Smooth muscle cell (in vitro differentiated cells): ENCODE measurements at regions not wholly inside any gene's neighbourhood (a gene's known extent, or its start where the extent isn't known, plus 50 kb on each side); places are given as distances from the start of the nearest gene placed in this dataset.

Source experiments
- DNase-seq: peaks from one replicate; lab custom pipeline; 2025; ENCODE audit not compliant: unreplicated experiment; lab: John Stamatoyannopoulos, UW
- H2AFZ ChIP-seq: fragments of 200-600 bp; sonication (generic); 2 replicates; pipeline ENCODE4 v1.6.0; 2016; ENCODE audit warnings: antibody characterized with exemption, low read depth, mild to moderate bottlenecking
- H3F3A ChIP-seq: fragments of 200-600 bp; sonication (generic); 2 replicates; pipeline ENCODE4 v1.6.0; 2017; ENCODE audit warnings: antibody characterized with exemption, low read depth
- H3K27ac ChIP-seq: fragments of 200-600 bp; sonication (generic); 2 replicates; pipeline ENCODE4 v1.5.1; 2016; ENCODE audit warnings: low read depth, mild to moderate bottlenecking
- H3K27me3 ChIP-seq: fragments of 200-600 bp; sonication (generic); 2 replicates; pipeline ENCODE4 v1.6.1; 2016; ENCODE audit warnings: low read depth, mild to moderate bottlenecking
- H3K36me3 ChIP-seq: fragments of 200-600 bp; sonication (generic); 2 replicates; pipeline ENCODE4 v1.5.1; 2016; ENCODE audit warnings: low read depth
- H3K4me1 ChIP-seq: fragments of 200-600 bp; sonication (generic); 2 replicates; pipeline ENCODE4 v1.5.1; 2016; ENCODE audit warnings: low read depth
- H3K4me2 ChIP-seq: fragments of 200-600 bp; sonication (generic); 2 replicates; pipeline ENCODE4 v1.6.0; 2016; ENCODE audit warnings: mild to moderate bottlenecking
- H3K4me3 ChIP-seq: fragments of 200-600 bp; sonication (generic); 2 replicates; pipeline ENCODE4 v1.5.1; 2016; ENCODE audit warnings: mild to moderate bottlenecking
- H3K79me2 ChIP-seq: fragments of 200-600 bp; sonication (generic); 2 replicates; pipeline ENCODE4 v1.6.0; 2016; ENCODE audit warnings: low read depth, mild to moderate bottlenecking
- H3K9ac ChIP-seq: fragments of 200-600 bp; sonication (generic); 2 replicates; pipeline ENCODE4 v1.6.0; 2016; ENCODE audit warnings: low read depth
- H3K9me3 ChIP-seq: fragments of 200-600 bp; sonication (generic); replicated peaks from 2 replicates; pipeline ENCODE4 v1.5.1; 2016; ENCODE audit warnings: low read depth
- H4K20me1 ChIP-seq: fragments of 200-600 bp; sonication (generic); 2 replicates; pipeline ENCODE4 v1.6.0; 2016; ENCODE audit warnings: low read depth
- CTCF ChIP-seq: fragments of 200-600 bp; sonication (generic); IDR thresholded peaks from 2 replicates; pipeline ENCODE4 v1.5.1; 2017; ENCODE audit warnings: borderline replicate concordance, mild to moderate bottlenecking, antibody characterized with exemption; ENCODE audit not compliant: insufficient read depth, poor library complexity, severe bottlenecking
- WGBS: methylation state at CpG from one replicate; pipeline ENCODE4 v1.1.7; 2016; ENCODE audit warnings: low lambda C conversion rate; 5-methylcytosine and 5-hydroxymethylcytosine counted together

- H3K4me2 ChIP-seq = no peak overlapping the region
- no peaks in the 10 kb centered on the region for H3K36me3 ChIP-seq
- H3F3A ChIP-seq = no peaks in the 10 kb centered on the region
- H3K4me3 ChIP-seq = no peak overlapping the region
- no peaks in the 10 kb centered on the region for H3K79me2 ChIP-seq
- H2AFZ ChIP-seq = no peak overlapping the region
- no peaks in the 10 kb centered on the region for H3K9me3 ChIP-seq
- WGBS = 89% methylated on average over 4 of the region's 4 CpGs
- DNase-seq = no peak
- no peaks in the 10 kb centered on the region for H4K20me1 ChIP-seq
- no peak for TF ChIP-seq CTCF
- no peaks in the 10 kb centered on the region for H3K27me3 ChIP-seq
- no peaks in the 10 kb centered on the region for H3K4me1 ChIP-seq
- no peak overlapping the region for H3K27ac ChIP-seq
- H3K9ac ChIP-seq = no peak overlapping the region
Observed at GRCh38 chr6:147722158-147722557, 213.7 kb downstream of the SAMD5 start.

GRCh38 chr6:147724454-147724853 lies 216.0 kb downstream of the SAMD5 start:
- Histone ChIP-seq H3K79me2 (no peaks in the 10 kb centered on the region), H3K4me2 (no peak overlapping the region), H3K9me3 (no peaks in the 10 kb centered on the region), H3K36me3 (no peaks in the 10 kb centered on the region), H3K27ac (no peak overlapping the region), H4K20me1 (no peaks in the 10 kb centered on the region), H3K9ac (no peak overlapping the region), H3F3A (no peaks in the 10 kb centered on the region), H3K4me1 (no peaks in the 10 kb centered on the region), H2AFZ (no peak overlapping the region), H3K4me3 (no peak overlapping the region), H3K27me3 (no peaks in the 10 kb centered on the region)
- no peak for TF ChIP-seq CTCF
- no peak for DNase-seq
- WGBS = 76% methylated on average over 2 of the region's 2 CpGs

GRCh38 chr6:147726342-147726741 lies 217.9 kb downstream of the SAMD5 start:
- H3K4me1 ChIP-seq = no peaks in the 10 kb centered on the region
- H3K9ac ChIP-seq = no peak overlapping the region
- no peak overlapping the region for H3K4me3 ChIP-seq
- H4K20me1 ChIP-seq = no peaks in the 10 kb centered on the region
- H3K27ac ChIP-seq = no peak overlapping the region
- DNase-seq = no peak
- no peaks in the 10 kb centered on the region for H3K27me3 ChIP-seq
- no peaks in the 10 kb centered on the region for H3F3A ChIP-seq
- no peaks in the 10 kb centered on the region for H3K36me3 ChIP-seq
- 52% methylated on average over 3 of the region's 3 CpGs for WGBS
- H3K9me3 ChIP-seq = no peaks in the 10 kb centered on the region
- H2AFZ ChIP-seq = no peak overlapping the region
- no peak for TF ChIP-seq CTCF
- no peak overlapping the region for H3K4me2 ChIP-seq
- H3K79me2 ChIP-seq = no peaks in the 10 kb centered on the region

GRCh38 chr6:147728903-147729302 lies 220.4 kb downstream of the SAMD5 start:
- Histone ChIP-seq H3K27me3 (no peaks in the 10 kb centered on the region), H4K20me1 (no peaks in the 10 kb centered on the region), H3K27ac (no peak overlapping the region), H2AFZ (no peak overlapping the region), H3F3A (no peaks in the 10 kb centered on the region), H3K79me2 (no peaks in the 10 kb centered on the region), H3K36me3 (no peaks in the 10 kb centered on the region), H3K4me2 (no peak overlapping the region), H3K9me3 (no peaks in the 10 kb centered on the region), H3K9ac (no peak overlapping the region), H3K4me1 (no peaks in the 10 kb centered on the region), H3K4me3 (no peak overlapping the region)
- 75% methylated on average over 4 of the region's 4 CpGs for WGBS
- no peak for TF ChIP-seq CTCF
- DNase-seq = no peak
